Vagina (tissue), 2 donors: ENCODE measurements at regions not wholly inside any gene's neighbourhood (a gene's known extent, or its start where the extent isn't known, plus 50 kb on each side); places are given as distances from the start of the nearest gene placed in this dataset.

Experiments
- CTCF ChIP-seq, 3 experiments: fragments of 450-650 bp in 2 of 3; fragments of 200-600 bp in 1 of 3; sonication (generic) in 1 of 3; IDR thresholded peaks; one replicate each; pipeline ENCODE4 v1.5.1; 2017 to 2019; ENCODE audit warnings: antibody characterized with exemption in 3 of 3, mild to moderate bottlenecking in 2 of 3, moderate library complexity in 2 of 3
- POLR2A ChIP-seq, 2 donors: fragments of 450-650 bp; IDR thresholded peaks; one replicate each; pipeline ENCODE4 v1.6.1; 2017; ENCODE audit warnings: antibody characterized with exemption in 2 of 2, mild to moderate bottlenecking in 2 of 2, moderate library complexity in 2 of 2

- TF ChIP-seq POLR2A (IDR thresholded peaks at IDR 0.05) (no peak), CTCF (IDR thresholded peaks at IDR 0.05) (no peak)
Measured at GRCh38 chrX:39550795-39551361, 546.9 kb downstream of the BCOR start.
